AG10803 (cell line): ENCODE measurements at regions not wholly inside any gene's neighbourhood (a gene's known extent, or its start where the extent isn't known, plus 50 kb on each side); places are given as distances from the start of the nearest gene placed in this dataset.

Experiments used
- DNase-seq: peaks from one replicate; pipeline ENCODE4 v3.0.0; 2010; ENCODE audit warnings: low read depth
- H3K4me3 ChIP-seq: 2 replicates; pipeline ENCODE4 v1.5.1; 2011; ENCODE audit warnings: mild to moderate bottlenecking, low read length, control low read depth
- TF ChIP-seq, protein P1 (sequence below): conservative IDR thresholded peaks from 2 replicates; pipeline ENCODE4 v1.5.1; 2011; ENCODE audit warnings: mild to moderate bottlenecking, low read length, control low read depth, inconsistent platforms

- H3K4me3 ChIP-seq, result no peak overlapping the region
- TF ChIP-seq, protein P1, sequence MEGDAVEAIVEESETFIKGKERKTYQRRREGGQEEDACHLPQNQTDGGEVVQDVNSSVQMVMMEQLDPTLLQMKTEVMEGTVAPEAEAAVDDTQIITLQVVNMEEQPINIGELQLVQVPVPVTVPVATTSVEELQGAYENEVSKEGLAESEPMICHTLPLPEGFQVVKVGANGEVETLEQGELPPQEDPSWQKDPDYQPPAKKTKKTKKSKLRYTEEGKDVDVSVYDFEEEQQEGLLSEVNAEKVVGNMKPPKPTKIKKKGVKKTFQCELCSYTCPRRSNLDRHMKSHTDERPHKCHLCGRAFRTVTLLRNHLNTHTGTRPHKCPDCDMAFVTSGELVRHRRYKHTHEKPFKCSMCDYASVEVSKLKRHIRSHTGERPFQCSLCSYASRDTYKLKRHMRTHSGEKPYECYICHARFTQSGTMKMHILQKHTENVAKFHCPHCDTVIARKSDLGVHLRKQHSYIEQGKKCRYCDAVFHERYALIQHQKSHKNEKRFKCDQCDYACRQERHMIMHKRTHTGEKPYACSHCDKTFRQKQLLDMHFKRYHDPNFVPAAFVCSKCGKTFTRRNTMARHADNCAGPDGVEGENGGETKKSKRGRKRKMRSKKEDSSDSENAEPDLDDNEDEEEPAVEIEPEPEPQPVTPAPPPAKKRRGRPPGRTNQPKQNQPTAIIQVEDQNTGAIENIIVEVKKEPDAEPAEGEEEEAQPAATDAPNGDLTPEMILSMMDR, result no peak
- DNase-seq, result peak; percentile 99
Observed at GRCh38 chr3:146803745-146804144, 198.6 kb upstream of the PLSCR5 start.

GRCh38 chr3:146801492-146801891 is 196.3 kb upstream of the PLSCR5 start:
- no peak for DNase-seq
- TF ChIP-seq, protein P1, result no peak
- no peak overlapping the region for H3K4me3 ChIP-seq

GRCh38 chr3:146800484-146800883 is 195.3 kb upstream of the PLSCR5 start:
- no peak for DNase-seq

DNA sequence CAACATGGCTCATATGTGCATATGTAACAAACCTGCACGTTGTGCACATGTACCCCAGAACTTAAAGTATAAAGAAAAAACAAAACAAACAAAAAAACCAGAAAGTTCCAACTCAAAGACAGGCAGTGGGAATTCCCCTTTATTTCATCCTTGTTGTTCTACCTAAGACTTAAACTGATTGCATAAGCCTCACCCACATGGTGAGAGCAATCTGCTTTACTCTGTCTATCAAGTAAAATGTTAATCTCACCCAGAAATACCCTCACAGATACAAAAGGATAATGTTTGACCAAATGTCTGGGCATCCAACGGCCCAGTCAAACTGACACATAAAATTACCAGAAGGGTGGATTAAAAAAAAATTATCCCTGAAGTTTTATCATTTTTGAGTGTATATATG is 190.9 kb upstream of the PLSCR5 start:
- TF ChIP-seq, protein P1, result no peak

More at GRCh38 chr3:146800484-146800883, 195.3 kb upstream of the PLSCR5 start:
- no peak overlapping the region for H3K4me3 ChIP-seq
- TF ChIP-seq, protein P1, result no peak

DNA sequence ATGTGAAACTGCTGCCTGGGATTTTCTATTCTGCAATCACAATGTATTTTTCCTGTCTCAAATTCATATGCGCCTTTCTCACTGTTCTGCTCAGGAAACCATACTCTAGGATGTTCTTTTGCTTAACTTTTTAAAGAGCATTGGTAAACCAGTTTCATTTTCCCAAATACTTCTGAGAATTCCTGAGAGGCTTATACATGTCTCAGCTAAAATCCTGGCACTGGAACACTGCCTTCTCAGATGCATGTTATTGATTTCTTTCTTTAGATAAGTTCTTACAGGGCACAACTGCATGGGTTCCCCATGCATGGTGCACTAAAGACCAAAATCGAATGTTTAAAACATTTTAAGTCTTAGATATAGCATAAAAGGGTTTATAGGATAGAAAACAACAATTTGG is 178.3 kb upstream of the PLSCR5 start:
- DNase-seq, result peak; percentile 42
- no peak overlapping the region for H3K4me3 ChIP-seq
- TF ChIP-seq, protein P1, result no peak

More for the DNA sequence above, 190.9 kb upstream of the PLSCR5 start:
- no peak overlapping the region for H3K4me3 ChIP-seq
- no peak for DNase-seq

GRCh38 chr3:146781606-146782005 is 176.5 kb upstream of the PLSCR5 start:
- no peak for DNase-seq
- TF ChIP-seq, protein P1, result no peak
- no peak overlapping the region for H3K4me3 ChIP-seq

GRCh38 chr3:146781059-146781458 is 175.9 kb upstream of the PLSCR5 start:
- DNase-seq, result no peak
- no peak overlapping the region for H3K4me3 ChIP-seq
- TF ChIP-seq, protein P1, result no peak
